ENCODE measurements at regions not wholly inside any gene's neighbourhood (a gene's known extent, or its start where the extent isn't known, plus 50 kb on each side); places are given as distances from the start of the nearest gene placed in this dataset.

DNA sequence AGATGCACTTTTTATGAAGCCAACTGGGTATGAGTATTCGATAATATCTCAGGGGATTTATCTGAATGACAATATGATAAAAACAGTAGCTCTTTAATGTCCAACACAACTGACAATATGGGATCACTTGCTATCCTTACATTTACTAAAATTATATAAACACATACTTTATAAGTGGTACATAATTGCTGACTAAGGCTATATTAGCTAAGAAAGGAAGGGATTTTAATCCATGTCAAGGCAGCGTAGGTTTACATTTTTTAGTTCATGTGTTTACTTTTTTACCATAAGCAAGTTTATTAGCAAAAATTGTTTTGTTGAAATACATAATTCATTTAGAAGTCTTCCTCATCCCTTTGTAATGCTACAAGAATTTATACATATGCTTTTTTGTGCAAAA lies 796.2 kb downstream of the TLE1 start:
- no peaks in the 10 kb centered on the region for H3K79me1 ChIP-seq (ENCODE audit: low read depth, low read length)
- no peak for DNase-seq (ENCODE audit: low spot score)
- H2AK5ac ChIP-seq (ENCODE audit: low read depth, low read length): no peak overlapping the region
- H4K8ac ChIP-seq (ENCODE audit: low read depth, low read length): no peak overlapping the region
- H3K4me2 ChIP-seq (ENCODE audit: insufficient read depth, low read length, poor library complexity, severe bottlenecking): no peak overlapping the region
- H2AFZ ChIP-seq (ENCODE audit: low read length): no peak overlapping the region
- no peaks in the 10 kb centered on the region for H3K4me1 ChIP-seq (ENCODE audit: control insufficient read depth in 2 of 2, insufficient read depth in 1 of 2, low read depth in 1 of 2, low read length in 2 of 2)
- no peak overlapping the region for H2BK12ac ChIP-seq (ENCODE audit: low read length)
- no peaks in the 10 kb centered on the region for H3K36me3 ChIP-seq (replicated peaks in 1 of 2; ENCODE audit: control insufficient read depth in 2 of 2, insufficient read depth in 2 of 2, low read length in 2 of 2)
- peaks cover 0 to 4% of the 10 kb centered on the region in 2 donors for H3K9me3 ChIP-seq (replicated peaks in 1 of 2; ENCODE audit: control insufficient read depth in 2 of 2, insufficient read depth in 1 of 2, low read depth in 1 of 2, low read length in 2 of 2)
- H2BK120ac ChIP-seq (ENCODE audit: low read depth, low read length): no peak overlapping the region
- H3K18ac ChIP-seq (ENCODE audit: low read length): no peak overlapping the region
- H2BK15ac ChIP-seq (ENCODE audit: low read length): no peak overlapping the region
- H3K27me3 ChIP-seq (ENCODE audit: control insufficient read depth in 3 of 3, insufficient read depth in 3 of 3, low read depth in 1 of 3, low read length in 3 of 3): no peaks in the 10 kb centered on the region
- no peak overlapping the region for H3K27ac ChIP-seq (replicated peaks; ENCODE audit: low read length)
- H3K9ac ChIP-seq (ENCODE audit: low read depth, low read length, poor library complexity): no peak overlapping the region
- H3K4me3 ChIP-seq (ENCODE audit: low read length in 2 of 2): no peak overlapping the region
- no peak overlapping the region for H3K23ac ChIP-seq (ENCODE audit: low read depth, low read length, poor library complexity)
- no peak overlapping the region for H2BK5ac ChIP-seq (ENCODE audit: low read length)
- H4K91ac ChIP-seq (ENCODE audit: low read depth, low read length, poor library complexity): no peak overlapping the region
- no peak overlapping the region for H3K4ac ChIP-seq (ENCODE audit: low read length)
- no CpG with 5 or more reads among the region's 2 CpGs for WGBS, 2 donors (ENCODE audit: extremely low coverage in 2 of 2, insufficient read length in 2 of 2, insufficient replicate concordance in 1 of 2)
- H3K14ac ChIP-seq (ENCODE audit: low read length): no peak overlapping the region

DNA sequence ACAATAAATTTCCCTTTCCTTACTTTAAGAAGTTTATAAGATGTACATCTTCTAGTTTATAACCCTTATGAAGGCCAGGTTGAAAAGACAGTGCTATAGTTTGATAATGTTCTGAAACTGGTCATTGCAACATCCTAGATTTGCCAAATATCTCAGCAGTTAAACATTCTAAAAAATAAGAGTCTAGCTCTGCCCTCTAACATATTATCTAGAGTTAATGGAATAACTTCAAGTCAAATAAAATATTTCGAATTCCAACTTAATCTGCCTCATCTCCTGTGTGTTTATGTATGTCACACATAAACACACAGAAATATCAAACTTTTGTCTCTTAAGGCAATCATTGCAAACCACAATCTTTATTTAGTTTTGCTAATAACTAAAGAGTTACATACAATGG lies 796.6 kb downstream of the TLE1 start:
- H3K36me3 ChIP-seq (replicated peaks in 1 of 2; ENCODE audit: control insufficient read depth in 2 of 2, insufficient read depth in 2 of 2, low read length in 2 of 2): no peaks in the 10 kb centered on the region
- H3K79me1 ChIP-seq (ENCODE audit: low read depth, low read length): no peaks in the 10 kb centered on the region
- DNase-seq (ENCODE audit: low spot score): no peak

DNA sequence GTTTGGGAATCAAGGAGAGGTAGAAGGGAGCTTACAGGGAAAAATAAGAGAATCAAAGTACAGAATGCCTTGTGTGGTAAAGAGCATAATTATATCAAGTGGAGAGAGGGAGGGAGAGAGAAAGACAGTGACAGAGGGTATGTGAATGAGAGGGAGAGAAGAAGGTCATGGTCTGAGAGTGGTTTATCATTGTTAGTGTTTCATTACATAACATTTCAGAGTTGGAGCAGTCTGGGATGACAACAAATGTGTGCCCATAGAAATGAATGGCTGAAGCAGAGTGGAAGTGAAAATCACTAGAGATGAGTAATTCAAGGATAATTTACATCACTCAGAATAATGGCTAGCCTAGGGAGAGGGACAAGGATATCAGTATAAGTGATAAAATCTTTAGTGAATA lies 799.2 kb downstream of the TLE1 start:
- no peaks in the 10 kb centered on the region for H3K27me3 ChIP-seq (ENCODE audit: control insufficient read depth in 3 of 3, insufficient read depth in 3 of 3, low read depth in 1 of 3, low read length in 3 of 3)
- H3K9me3 ChIP-seq (replicated peaks in 1 of 2; ENCODE audit: control insufficient read depth in 2 of 2, insufficient read depth in 1 of 2, low read depth in 1 of 2, low read length in 2 of 2): peaks cover 0 to 3% of the 10 kb centered on the region in 2 donors
- H2BK15ac ChIP-seq (ENCODE audit: low read length): no peak overlapping the region
- H3K23ac ChIP-seq (ENCODE audit: low read depth, low read length, poor library complexity): no peak overlapping the region
- H2AK5ac ChIP-seq (ENCODE audit: low read depth, low read length): no peak overlapping the region
- no peak overlapping the region for H3K4me3 ChIP-seq (ENCODE audit: low read length in 2 of 2)
- no peak overlapping the region for H4K8ac ChIP-seq (ENCODE audit: low read depth, low read length)
- H3K9ac ChIP-seq (ENCODE audit: low read depth, low read length, poor library complexity): no peak overlapping the region
- H2BK120ac ChIP-seq (ENCODE audit: low read depth, low read length): no peak overlapping the region
- no peak overlapping the region for H3K4me2 ChIP-seq (ENCODE audit: insufficient read depth, low read length, poor library complexity, severe bottlenecking)
- no peak overlapping the region for H2AFZ ChIP-seq (ENCODE audit: low read length)
- H3K27ac ChIP-seq (replicated peaks; ENCODE audit: low read length): no peak overlapping the region
- no peak overlapping the region for H3K18ac ChIP-seq (ENCODE audit: low read length)
- DNase-seq (ENCODE audit: low spot score): no peak
- no peak overlapping the region for H2BK12ac ChIP-seq (ENCODE audit: low read length)
- no peak overlapping the region for H3K4ac ChIP-seq (ENCODE audit: low read length)
- no peaks in the 10 kb centered on the region for H3K4me1 ChIP-seq (ENCODE audit: control insufficient read depth in 2 of 2, insufficient read depth in 1 of 2, low read depth in 1 of 2, low read length in 2 of 2)
- no peak overlapping the region for H3K14ac ChIP-seq (ENCODE audit: low read length)
- no peak overlapping the region for H4K91ac ChIP-seq (ENCODE audit: low read depth, low read length, poor library complexity)
- H2BK5ac ChIP-seq (ENCODE audit: low read length): no peak overlapping the region
- H3K79me1 ChIP-seq (ENCODE audit: low read depth, low read length): no peaks in the 10 kb centered on the region
- H3K36me3 ChIP-seq (replicated peaks in 1 of 2; ENCODE audit: control insufficient read depth in 2 of 2, insufficient read depth in 2 of 2, low read length in 2 of 2): no peaks in the 10 kb centered on the region

More for the DNA sequence above, 796.6 kb downstream of the TLE1 start:
- H3K4me2 ChIP-seq (ENCODE audit: insufficient read depth, low read length, poor library complexity, severe bottlenecking): no peak overlapping the region
- H4K91ac ChIP-seq (ENCODE audit: low read depth, low read length, poor library complexity): no peak overlapping the region
- no peaks in the 10 kb centered on the region for H3K27me3 ChIP-seq (ENCODE audit: control insufficient read depth in 3 of 3, insufficient read depth in 3 of 3, low read depth in 1 of 3, low read length in 3 of 3)
- no peak overlapping the region for H3K18ac ChIP-seq (ENCODE audit: low read length)
- no peak overlapping the region for H3K27ac ChIP-seq (replicated peaks; ENCODE audit: low read length)
- H3K4me1 ChIP-seq (ENCODE audit: control insufficient read depth in 2 of 2, insufficient read depth in 1 of 2, low read depth in 1 of 2, low read length in 2 of 2): no peaks in the 10 kb centered on the region
- peaks cover 0 to 4% of the 10 kb centered on the region in 2 donors for H3K9me3 ChIP-seq (replicated peaks in 1 of 2; ENCODE audit: control insufficient read depth in 2 of 2, insufficient read depth in 1 of 2, low read depth in 1 of 2, low read length in 2 of 2)
- H2BK120ac ChIP-seq (ENCODE audit: low read depth, low read length): no peak overlapping the region
- no peak overlapping the region for H2BK12ac ChIP-seq (ENCODE audit: low read length)
- no CpG with 5 or more reads among the region's 1 CpG for WGBS, 2 donors (ENCODE audit: extremely low coverage in 2 of 2, insufficient read length in 2 of 2, insufficient replicate concordance in 1 of 2)
- H3K4ac ChIP-seq (ENCODE audit: low read length): no peak overlapping the region
- H2BK15ac ChIP-seq (ENCODE audit: low read length): no peak overlapping the region
- H3K23ac ChIP-seq (ENCODE audit: low read depth, low read length, poor library complexity): no peak overlapping the region
- no peak overlapping the region for H2BK5ac ChIP-seq (ENCODE audit: low read length)
- H2AK5ac ChIP-seq (ENCODE audit: low read depth, low read length): no peak overlapping the region
- H3K4me3 ChIP-seq (ENCODE audit: low read length in 2 of 2): no peak overlapping the region
- H3K9ac ChIP-seq (ENCODE audit: low read depth, low read length, poor library complexity): no peak overlapping the region
- H3K14ac ChIP-seq (ENCODE audit: low read length): no peak overlapping the region
- no peak overlapping the region for H4K8ac ChIP-seq (ENCODE audit: low read depth, low read length)
- H2AFZ ChIP-seq (ENCODE audit: low read length): no peak overlapping the region

DNA sequence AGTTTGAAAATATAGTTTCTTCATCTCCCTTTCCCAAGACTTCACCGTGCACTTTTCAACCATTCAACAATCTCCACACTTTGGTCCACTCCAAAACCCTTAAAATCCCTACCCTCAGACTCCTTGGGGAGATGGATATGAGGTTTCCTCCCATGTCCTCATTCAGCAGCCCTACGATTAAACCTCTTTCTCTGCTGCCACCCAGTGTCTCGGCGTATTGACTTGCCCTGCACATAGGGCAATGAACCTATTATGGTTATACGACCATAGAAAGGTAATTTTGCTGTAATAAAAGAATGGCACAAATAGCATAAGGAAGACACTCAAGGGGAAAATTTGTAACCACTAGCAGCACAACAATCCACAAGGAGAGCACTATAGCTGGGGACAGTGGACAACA lies 803.5 kb downstream of the TLE1 start:
- no peak overlapping the region for H3K4ac ChIP-seq (ENCODE audit: low read length)
- H3K4me1 ChIP-seq (ENCODE audit: control insufficient read depth in 2 of 2, insufficient read depth in 1 of 2, low read depth in 1 of 2, low read length in 2 of 2): peaks cover 0 to 2% of the 10 kb centered on the region in 2 donors
- H2BK5ac ChIP-seq (ENCODE audit: low read length): no peak overlapping the region
- H4K91ac ChIP-seq (ENCODE audit: low read depth, low read length, poor library complexity): no peak overlapping the region
- no peak overlapping the region for H3K14ac ChIP-seq (ENCODE audit: low read length)
- no peak overlapping the region for H3K18ac ChIP-seq (ENCODE audit: low read length)
- H3K4me3 ChIP-seq (ENCODE audit: low read length in 2 of 2): no peak overlapping the region
- H3K4me2 ChIP-seq (ENCODE audit: insufficient read depth, low read length, poor library complexity, severe bottlenecking): no peak overlapping the region
- no peak overlapping the region for H2BK120ac ChIP-seq (ENCODE audit: low read depth, low read length)
- H4K8ac ChIP-seq (ENCODE audit: low read depth, low read length): no peak overlapping the region
- H2AK5ac ChIP-seq (ENCODE audit: low read depth, low read length): no peak overlapping the region
- H3K9me3 ChIP-seq (replicated peaks in 1 of 2; ENCODE audit: control insufficient read depth in 2 of 2, insufficient read depth in 1 of 2, low read depth in 1 of 2, low read length in 2 of 2): no peaks in the 10 kb centered on the region
- H2AFZ ChIP-seq (ENCODE audit: low read length): no peak overlapping the region
- H3K27ac ChIP-seq (replicated peaks; ENCODE audit: low read length): no peak overlapping the region
- no peak overlapping the region for H3K9ac ChIP-seq (ENCODE audit: low read depth, low read length, poor library complexity)
- no peak overlapping the region for H2BK15ac ChIP-seq (ENCODE audit: low read length)
- no peaks in the 10 kb centered on the region for H3K79me1 ChIP-seq (ENCODE audit: low read depth, low read length)
- no peak for DNase-seq (ENCODE audit: low spot score)
- no peaks in the 10 kb centered on the region for H3K27me3 ChIP-seq (ENCODE audit: control insufficient read depth in 3 of 3, insufficient read depth in 3 of 3, low read depth in 1 of 3, low read length in 3 of 3)
- H2BK12ac ChIP-seq (ENCODE audit: low read length): no peak overlapping the region
- no peak overlapping the region for H3K23ac ChIP-seq (ENCODE audit: low read depth, low read length, poor library complexity)
- WGBS, 2 donors (ENCODE audit: extremely low coverage in 2 of 2, insufficient read length in 2 of 2, insufficient replicate concordance in 1 of 2): no CpG with 5 or more reads among the region's 5 CpGs
- H3K36me3 ChIP-seq (replicated peaks in 1 of 2; ENCODE audit: control insufficient read depth in 2 of 2, insufficient read depth in 2 of 2, low read length in 2 of 2): no peaks in the 10 kb centered on the region
